MV-4-11 (cell line): ENCODE measurements at regions not wholly inside any gene's neighbourhood (a gene's known extent, or its start where the extent isn't known, plus 50 kb on each side); places are given as distances from the start of the nearest gene placed in this dataset.

Experiments
- DNase-seq: peaks from one replicate; lab custom pipeline; 2025; lab: John Stamatoyannopoulos, UW

DNA sequence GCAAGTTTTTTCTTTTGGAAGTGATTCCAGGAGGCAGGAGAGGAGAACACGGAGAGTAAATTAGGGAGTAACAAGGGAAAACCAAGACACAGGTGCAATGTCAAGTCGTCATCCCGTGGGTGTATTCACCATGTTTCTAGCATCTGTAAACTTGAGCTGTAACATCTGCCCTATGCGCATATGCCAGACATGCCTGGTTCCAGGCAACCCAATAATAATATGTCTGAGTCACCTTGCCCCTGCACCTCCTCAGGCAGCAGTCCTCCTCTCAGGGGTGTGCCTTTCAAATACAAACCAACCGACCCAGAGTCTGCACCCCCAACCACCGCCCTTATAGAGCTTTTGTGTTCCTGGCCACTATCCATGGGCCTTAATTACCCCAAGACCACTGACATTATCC lies 107.0 kb upstream of the PDE1C start:
- no peak for DNase-seq

DNA sequence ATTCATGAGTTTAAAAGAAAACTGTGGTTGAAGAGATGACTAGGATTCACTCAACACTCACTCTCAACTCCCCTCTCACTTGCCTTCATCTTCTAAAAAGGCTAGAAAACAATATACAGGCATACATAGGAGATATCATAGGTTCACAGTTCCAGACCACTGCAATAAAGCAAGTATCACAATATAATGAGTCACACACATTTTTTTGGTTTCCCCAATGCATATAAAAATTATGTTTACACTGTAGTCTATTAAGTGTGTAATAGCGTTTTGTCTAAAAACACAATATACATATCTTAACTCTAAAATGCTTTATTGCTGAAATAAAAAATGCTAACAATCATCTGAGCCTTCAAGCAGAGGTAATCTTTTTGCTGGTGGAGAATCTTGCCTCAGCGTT lies 104.9 kb upstream of the PDE1C start:
- no peak for DNase-seq

DNA sequence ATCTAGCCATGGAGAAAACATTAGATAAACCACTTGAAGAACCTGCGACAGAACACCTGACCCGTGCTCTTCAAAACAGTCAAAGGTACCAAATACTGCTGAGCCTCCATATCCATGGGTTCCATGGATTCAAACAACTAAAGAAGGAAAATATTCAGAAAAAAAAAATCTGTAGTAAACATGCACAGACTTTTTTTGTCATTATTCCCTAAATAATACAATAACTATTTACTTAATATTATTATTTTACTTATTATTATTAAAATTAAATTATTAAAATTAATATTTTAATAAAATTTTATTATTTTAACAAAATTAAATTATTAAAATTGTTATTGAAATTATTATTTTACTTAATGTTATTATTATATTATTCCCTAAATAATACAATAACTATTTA lies 101.0 kb upstream of the PDE1C start:
- no peak for DNase-seq

DNA sequence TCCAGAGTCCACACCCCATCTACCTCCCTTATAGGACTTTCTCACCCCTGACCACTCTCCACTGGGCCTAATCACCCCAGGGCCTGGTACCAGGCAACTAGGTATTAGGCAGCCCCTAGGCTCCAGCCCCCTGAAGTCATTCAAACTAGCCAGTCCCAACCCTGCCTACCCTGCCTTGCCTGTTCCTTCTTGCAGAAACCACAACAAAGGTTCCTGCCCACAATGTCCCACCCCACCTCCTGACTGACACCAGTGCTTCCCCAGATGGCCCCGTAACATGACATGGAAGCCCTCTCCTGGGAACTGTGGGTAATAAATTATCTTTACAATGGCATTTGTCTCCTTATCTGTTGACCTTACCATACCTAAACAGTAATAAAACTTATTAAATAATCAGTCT lies 100.6 kb upstream of the PDE1C start:
- DNase-seq, result no peak

DNA sequence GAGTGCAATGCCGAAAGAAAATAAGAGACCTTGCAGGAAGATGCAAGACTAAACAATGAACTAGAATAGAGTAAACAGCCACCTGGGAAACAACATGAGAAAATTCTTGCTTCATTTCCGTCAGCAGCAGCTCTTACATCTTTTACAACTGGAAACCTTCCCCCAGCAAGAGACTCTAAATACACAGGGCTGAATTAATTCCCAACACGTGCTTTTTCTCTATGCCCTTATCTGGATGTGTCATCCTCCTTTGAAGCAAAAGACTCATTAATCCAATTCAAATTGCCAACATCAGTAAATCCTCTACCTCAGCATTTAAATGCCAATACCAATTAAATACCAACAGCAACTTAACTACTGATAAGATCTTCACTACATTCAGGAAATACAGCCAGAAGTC lies 99.0 kb upstream of the PDE1C start:
- DNase-seq, result no peak

DNA sequence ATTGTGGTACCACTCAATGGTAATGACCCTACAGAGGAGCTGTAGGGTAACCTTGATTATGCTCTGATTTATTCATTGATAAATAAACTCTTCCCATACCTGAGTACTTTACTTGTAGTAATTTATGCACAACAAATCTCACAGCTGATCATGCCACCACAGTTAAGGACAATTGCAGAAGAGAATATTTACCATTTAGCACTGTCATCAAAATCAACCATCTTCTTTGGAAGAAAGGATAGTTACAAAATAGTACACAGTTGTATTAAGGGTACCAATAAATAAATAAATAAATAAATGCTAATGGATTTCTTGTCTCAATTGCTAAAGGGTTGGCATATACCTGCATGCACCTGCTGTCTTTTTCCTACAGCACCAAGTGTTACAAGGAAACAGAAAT lies 97.6 kb upstream of the PDE1C start:
- no peak for DNase-seq

DNA sequence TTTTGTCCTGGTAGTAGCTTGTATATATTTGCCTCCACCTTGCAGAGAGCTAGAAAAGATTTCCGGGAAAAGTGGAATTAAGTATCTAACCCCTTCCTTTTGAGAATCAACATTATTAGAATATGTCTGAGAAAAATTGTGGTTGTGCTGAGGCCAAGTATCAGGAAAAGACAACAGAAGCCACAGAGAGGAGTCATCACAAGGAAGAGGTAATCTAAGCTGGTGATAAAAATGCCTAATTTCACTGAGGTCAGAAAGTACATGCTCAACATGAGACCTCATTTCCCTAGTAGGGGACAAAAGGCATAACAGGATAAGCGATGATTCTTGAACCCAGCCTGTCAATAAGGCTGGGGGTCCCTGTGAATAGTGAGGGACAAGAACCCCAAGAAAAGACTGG lies 97.0 kb upstream of the PDE1C start:
- no peak for DNase-seq

DNA sequence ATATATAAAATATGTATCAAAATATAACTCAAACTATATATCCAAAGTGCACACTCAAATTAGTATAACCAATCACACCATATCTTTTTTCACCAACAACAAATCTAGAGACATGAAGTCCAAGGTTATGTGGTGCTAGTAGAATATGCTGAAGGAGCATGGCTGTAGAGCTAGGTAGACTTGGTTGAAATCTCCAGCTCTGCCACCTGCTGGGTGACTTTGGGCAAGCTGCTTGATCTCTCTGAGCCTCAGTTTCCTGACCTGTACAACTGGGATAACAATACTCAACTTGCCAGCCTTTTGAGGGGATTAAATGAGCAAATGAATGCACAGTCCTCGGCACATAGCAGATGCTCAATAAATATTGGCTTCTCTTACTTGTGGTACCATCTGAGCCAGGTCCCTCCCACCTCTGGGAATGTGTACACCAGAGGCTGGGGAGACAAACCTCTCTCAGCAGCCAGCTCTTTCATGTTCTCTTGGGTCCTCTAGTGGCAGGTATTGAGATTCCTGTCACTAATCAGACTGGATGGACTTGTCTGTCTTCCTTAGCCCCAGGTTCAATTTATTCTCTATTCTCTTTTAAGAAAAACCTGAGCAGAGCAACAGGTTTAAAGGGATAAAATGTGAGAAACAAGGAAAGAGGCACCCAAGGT lies 94.3 kb upstream of the PDE1C start:
- no peak for DNase-seq

DNA sequence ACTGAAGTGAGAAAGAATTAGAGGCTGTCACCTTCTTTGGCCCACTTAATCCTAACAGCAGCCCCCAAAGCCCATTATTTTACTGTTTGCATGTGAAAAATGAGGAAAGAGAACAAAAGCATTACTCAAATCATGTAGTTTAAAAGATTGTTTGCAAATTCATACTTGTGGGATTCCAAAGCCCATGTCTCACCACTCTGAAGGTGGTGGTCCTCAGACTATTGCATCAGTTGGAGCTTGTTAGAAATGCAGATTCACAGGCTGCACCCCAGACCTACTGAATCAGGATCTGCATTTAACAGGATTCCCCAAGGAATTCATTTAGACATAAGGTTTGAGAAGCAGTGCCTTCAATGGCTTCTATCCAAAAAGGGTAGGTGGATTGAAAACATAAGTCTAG lies 93.7 kb upstream of the PDE1C start:
- DNase-seq, result no peak

DNA sequence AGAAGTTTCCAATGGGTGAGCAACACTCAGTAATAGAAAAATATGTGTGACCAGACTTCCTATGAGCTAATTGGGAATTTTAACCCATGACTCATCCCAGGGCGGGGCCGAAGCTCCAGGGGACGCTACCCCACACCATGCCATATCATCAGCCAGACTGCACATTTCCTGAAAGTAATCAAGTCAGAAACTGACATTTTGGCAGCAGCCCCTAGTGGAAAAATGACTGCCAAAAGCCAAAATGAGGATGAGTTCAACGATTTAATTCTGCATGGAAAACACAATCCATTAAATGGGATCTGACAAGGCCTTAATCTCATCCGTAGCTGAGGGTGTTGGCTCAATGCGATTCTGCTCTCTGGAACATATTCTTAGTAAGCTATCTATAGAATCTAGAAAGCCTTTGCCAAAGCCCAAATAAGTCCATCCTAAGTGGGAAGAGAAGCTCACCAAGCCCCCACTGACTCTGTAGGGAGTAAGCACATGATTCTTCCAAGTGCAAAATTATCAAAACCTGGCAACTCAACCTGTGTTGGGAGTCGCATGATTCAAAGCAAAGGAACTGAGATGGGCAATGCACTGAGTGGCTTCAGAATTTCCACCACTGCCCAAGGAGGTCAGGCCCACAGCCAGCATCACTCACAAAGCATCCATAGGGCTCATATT lies 93.1 kb upstream of the PDE1C start:
- no peak for DNase-seq

DNA sequence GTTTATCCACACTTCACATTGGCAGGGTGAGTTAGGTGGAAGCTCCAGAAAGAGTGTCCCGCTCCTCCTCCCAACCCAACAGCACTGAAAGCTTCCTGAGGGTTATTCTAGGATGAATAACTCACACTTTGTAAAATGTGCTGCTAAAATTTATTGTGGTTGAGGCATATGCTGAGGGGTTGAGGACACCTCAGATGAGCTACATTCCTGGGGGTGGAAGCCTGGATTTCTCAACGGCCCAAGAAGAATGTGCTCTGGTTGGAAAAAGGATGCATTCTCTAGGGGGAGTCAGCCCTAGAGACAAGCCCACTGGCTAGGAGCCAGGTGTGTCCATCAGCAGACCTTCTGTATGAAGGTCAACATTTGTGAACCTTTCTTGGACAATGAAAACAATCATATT lies 91.5 kb upstream of the PDE1C start:
- no peak for DNase-seq

DNA sequence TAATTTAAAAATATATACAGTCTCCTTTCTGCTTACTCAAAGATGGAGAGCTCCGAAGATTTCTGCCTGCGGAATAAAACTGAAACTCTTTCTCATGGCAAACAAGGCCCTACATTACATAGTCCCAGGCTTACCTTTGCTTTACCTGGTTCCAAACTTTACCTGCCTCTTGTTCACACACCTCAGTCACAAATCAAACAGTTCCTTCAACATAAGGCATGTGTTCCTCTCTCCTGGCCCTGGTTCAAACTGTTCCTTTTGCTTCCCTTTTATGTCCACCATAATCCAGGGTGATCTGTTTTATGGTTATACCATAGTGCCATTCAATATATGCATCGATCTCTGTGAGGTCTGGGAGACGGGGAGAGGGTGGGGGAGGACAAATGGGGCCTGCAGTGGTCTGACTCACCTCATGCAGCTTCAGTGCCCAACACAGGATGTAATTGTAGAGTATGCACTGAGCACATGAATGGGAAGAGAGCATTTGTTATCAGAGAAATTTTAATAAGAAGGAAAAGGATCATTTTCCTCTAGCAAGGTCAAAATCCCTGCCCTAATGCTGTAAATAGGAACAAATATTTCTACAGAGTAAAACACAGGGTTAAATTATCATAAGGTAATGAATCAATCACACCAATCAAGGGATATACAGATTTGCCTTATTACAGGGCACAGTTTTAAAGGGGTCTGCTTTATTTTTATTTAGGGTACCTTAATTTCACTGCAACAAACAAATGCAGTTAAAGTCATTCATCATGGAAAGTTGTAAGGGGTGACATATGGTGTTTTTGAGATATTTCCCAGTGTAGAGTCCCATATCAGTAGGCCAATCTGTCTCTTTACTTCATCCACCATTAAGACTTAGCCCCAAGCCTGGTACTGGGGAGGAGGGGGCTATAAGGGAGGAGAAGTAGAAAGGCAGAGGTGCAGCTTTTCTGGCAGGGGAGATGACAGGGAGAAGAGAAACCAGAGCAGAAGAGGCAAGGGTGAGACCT lies 88.8 kb upstream of the PDE1C start:
- no peak for DNase-seq

DNA sequence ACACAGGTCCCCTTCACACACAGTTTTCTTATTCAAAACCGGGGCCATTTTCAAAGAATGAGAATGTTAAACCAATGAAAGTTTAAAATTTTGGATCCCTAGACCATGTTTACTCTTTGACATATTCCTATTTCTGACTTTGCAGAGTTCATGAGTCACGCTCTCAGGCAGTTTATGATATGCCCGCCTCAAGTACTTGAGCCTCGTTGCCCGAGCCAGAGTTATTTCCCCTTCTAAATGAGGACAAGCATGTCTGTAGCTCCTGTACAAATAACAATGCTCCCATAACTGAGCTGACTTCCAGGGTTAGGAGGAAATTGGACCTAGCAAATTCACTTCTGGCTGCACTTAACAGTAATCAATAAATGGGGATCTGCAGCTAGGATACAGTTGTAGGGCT lies 87.9 kb upstream of the PDE1C start:
- DNase-seq, result no peak

DNA sequence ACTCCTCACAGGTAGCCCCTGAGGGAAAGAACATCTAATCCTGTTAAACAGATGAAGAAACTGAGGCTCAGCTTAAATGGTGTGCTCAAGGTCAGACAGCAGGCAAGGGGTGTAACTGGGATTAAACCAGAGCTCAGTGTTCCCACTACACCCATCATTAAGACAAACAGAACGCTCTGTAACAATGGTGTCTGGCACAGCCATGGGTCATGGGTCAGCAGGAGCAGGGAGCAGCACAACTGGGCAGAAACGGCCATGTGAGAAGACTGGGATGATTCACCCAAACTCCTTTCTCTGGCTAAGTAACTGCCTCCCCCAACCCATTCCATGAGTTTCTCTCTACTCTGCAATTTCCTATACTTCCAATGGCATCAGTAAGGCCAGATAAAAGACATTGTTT lies 85.5 kb upstream of the PDE1C start:
- DNase-seq, result no peak

DNA sequence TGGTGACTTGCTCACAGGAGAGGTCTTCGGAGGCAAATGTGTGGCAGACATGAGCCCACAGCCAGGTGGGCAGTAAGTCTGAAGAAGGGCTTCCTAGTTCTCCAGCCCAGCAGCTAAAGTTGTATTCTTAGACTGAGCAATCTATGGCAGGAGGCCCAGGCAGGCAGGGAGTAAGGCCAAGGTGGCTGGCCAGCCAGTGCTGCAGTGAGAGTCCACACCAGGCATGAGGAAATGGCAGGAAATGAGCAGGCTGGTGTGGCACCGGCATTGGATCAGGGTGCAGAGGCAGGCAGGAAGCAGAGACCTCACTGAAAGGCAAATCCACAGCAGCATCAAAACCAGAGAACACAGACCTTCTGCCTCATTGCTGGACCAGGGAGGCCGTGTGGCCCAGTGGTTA lies 84.6 kb upstream of the PDE1C start:
- no peak for DNase-seq

DNA sequence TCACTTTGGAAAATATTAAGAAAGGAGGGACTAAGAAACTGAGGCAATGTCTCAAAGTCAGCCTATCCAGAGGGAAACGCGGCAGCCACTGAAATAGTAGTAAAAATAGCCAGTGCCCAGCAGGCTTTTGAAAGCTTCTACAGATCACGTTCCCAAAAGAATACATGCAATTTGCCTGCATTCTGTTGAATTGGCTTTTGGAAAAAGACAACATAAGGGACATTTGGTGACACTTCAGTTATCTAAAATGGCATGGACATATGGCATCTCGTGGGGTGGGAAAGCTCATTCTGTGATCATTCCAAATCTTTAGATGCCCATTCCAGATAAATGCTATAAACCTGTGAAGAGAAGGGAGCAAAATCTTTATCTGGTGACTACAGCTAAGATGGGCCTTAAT lies 82.8 kb upstream of the PDE1C start:
- DNase-seq, result no peak

DNA sequence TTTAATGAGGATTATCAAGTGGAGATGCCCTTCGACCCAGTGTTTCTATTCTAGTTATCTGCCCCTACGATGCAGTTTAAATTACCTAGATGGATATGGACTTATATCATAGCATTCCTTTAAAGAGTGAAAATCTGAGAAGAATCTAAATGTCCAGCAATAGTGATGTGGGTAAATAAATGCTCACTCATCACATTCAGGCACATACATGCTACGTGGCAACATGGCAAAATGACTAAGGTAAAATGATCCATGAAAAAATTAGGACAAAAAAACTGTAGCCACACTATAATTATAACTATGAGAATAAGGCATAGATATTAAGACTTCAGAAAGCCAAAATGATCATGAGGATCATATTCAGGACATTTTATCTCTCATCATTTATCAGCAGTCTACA lies 82.4 kb upstream of the PDE1C start:
- no peak for DNase-seq

DNA sequence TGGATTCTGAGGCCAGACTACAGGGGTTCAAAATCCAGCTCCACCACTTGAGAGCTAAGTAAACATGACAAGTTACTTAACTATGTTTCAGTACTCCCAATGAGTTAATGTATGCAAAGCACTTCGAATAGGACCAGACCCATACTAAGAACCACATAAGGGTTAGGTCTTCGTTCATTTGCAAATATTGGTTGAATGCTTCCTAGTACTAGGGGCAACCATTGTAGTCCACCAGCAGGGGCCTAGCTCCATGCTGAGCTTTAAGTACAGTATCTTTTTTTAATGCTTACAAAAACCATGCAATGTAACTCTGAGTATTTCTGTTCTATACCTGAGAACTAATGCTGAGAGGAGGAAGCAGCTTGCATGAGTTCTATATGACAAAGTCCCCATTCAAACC lies 80.4 kb upstream of the PDE1C start:
- no peak for DNase-seq

DNA sequence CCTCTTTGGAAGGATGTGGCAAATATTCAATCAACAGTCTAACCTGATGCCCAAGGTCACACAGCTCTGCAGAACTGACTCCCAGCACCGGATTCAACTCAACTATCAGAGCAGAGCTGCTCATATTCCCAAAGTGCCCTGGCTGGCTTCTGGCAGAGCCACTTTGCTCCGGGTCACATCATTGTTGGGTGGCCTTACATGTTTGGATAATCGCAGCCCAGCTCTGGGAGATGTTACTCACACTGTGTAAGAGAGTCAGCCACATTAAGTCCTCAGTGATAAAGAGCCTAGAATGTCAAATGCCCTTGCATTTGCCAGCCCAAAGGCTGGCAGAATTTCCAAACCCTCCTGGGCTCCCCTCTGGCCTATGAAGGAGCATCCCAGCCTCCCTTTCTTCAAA lies 79.8 kb upstream of the PDE1C start:
- DNase-seq, result no peak

DNA sequence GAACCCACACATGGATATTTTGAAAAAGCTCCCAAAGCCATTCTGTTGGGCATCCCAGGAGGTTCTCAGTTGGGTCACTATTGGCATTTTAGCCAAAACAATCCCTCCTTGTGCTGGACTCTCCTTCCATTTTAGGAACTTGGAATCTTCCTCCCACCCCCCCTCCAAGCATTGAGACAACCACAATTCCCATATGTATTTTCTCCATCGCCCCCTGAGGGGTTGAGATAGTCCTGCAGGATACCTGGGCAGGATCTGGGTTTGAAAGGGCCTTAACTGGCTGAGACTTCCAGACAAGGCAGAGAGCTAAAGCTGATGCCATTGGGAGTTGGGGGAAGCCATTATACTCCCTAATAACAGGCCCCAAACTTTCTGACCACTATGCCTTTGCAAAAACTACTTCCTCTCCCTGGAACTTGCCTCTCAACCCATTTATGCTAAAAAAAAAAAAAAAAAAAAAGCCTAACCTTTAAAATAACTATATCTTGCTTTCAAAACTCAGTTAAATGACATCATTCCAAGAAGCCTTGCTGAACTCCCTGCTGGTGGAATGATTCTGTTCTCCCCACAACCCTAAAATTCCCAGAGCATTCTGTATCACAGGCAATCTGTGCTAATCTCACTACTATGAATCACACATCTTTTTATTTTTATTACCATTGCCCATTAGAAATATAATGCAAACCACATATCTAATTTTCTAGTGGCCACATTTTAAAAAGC lies 77.5 kb upstream of the PDE1C start:
- DNase-seq, result no peak

DNA sequence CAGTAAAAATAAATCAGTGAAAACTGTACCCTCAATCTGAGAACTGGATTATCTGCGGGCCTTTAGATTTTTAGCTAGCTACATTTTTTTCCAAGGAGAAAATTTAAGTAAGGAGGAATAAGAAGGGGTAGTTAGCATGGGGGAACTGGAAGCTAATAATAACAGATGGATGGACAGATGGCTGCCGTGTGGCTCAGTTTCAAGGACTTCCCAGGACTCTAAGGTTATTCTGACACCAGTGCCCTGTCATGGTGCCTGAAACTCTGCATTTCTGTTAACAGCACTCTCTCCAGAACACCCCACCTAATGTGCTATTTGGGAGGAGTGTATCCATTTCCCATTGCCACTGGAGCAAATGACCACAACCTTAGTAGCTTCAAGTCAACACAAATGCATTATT lies 75.7 kb upstream of the PDE1C start:
- DNase-seq, result no peak

DNA sequence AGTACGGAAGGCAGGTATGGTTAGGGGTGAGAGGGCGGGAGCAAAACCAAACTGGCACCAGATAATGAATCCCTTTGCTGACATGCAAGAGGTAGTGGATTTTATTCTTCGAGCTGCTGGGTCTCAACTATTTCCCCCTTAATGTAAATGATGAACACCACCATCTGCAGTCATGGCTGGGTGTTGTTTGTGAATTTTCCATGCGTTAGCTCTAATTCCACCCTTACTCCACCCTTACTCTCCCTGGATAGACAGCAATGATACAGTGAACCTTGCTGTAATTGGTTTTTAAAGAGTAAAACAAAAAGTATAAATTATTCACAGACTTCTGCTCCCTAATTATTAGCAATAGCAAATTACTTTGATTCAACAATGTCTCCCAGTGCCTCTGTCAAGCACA lies 74.5 kb upstream of the PDE1C start:
- DNase-seq, result no peak
